NCI-H1930 (cell line): ENCODE measurements at regions not wholly inside any gene's neighbourhood (a gene's known extent, or its start where the extent isn't known, plus 50 kb on each side); places are given as distances from the start of the nearest gene placed in this dataset.
"Not testable (repeated sequence)": the region's sequence is repeated elsewhere in the genome, so short reads cannot be mapped to it uniquely, and the experiment has no call there.

Experiments used
- DNase-seq, 2 experiments: peaks; one replicate each; lab custom pipeline; 2025; lab: John Stamatoyannopoulos, UW

- no peak for DNase-seq
Observed at GRCh38 chr7:136116186-136116585, 139.0 kb upstream of the MTPN start.

GRCh38 chr7:136114966-136115762 lies 138.0 kb upstream of the MTPN start:
- peak in 1 of 2 experiments; percentile 10 for DNase-seq

GRCh38 chr7:136114467-136114866 lies 137.3 kb upstream of the MTPN start:
- DNase-seq: not testable (repeated sequence)

GRCh38 chr7:136109037-136109436 lies 131.9 kb upstream of the MTPN start:
- not testable (repeated sequence) for DNase-seq

GRCh38 chr7:136105191-136105590 lies 128.0 kb upstream of the MTPN start:
- DNase-seq: no peak

- no peak for DNase-seq
Observed at GRCh38 chr7:136104269-136104603, 127.1 kb upstream of the MTPN start.

GRCh38 chr7:136103545-136104268 lies 126.5 kb upstream of the MTPN start:
- DNase-seq: no peak

- no peak for DNase-seq
Observed at GRCh38 chr7:136102881-136103280, 125.7 kb upstream of the MTPN start.

GRCh38 chr7:136092714-136093113 lies 115.6 kb upstream of the MTPN start:
- DNase-seq: not testable (repeated sequence)

GRCh38 chr7:136087881-136088280 lies 110.7 kb upstream of the MTPN start:
- no peak for DNase-seq

GRCh38 chr7:136086712-136087111 lies 109.6 kb upstream of the MTPN start:
- no peak for DNase-seq

- no peak for DNase-seq
Observed at GRCh38 chr7:136079934-136080333, 102.8 kb upstream of the MTPN start.

GRCh38 chr7:136079478-136079892 lies 102.3 kb upstream of the MTPN start:
- no peak for DNase-seq

GRCh38 chr7:136079066-136079465 lies 101.9 kb upstream of the MTPN start:
- no peak for DNase-seq

GRCh38 chr7:136078630-136079029 lies 101.5 kb upstream of the MTPN start:
- DNase-seq: no peak

GRCh38 chr7:136076954-136077353 lies 99.8 kb upstream of the MTPN start:
- no peak for DNase-seq

- DNase-seq: peak; percentile 49
Observed at GRCh38 chr7:136074843-136075242, 97.7 kb upstream of the MTPN start.

GRCh38 chr7:136072447-136072846 lies 95.3 kb upstream of the MTPN start:
- no peak for DNase-seq

GRCh38 chr7:136070736-136071505 lies 93.8 kb upstream of the MTPN start:
- no peak for DNase-seq

GRCh38 chr7:136069840-136070529 lies 92.8 kb upstream of the MTPN start:
- DNase-seq: no peak

- no peak for DNase-seq
Observed at GRCh38 chr7:136067277-136067676, 90.1 kb upstream of the MTPN start.
